C4-2B (cell line): ENCODE measurements at regions not wholly inside any gene's neighbourhood (a gene's known extent, or its start where the extent isn't known, plus 50 kb on each side); places are given as distances from the start of the nearest gene placed in this dataset.

Source experiments
- H3K27ac ChIP-seq: fragments of 450-650 bp; 2 replicates; pipeline ENCODE4 v1.5.1; 2017
- ZFX ChIP-seq: fragments of 450-650 bp; IDR thresholded peaks from 2 replicates; pipeline ENCODE4 v1.6.1; 2017
- TF ChIP-seq, protein P1 (sequence below): fragments of 450-650 bp; conservative IDR thresholded peaks from 2 replicates; pipeline ENCODE4 v1.5.1; 2017; ENCODE audit warnings: mild to moderate bottlenecking

DNA sequence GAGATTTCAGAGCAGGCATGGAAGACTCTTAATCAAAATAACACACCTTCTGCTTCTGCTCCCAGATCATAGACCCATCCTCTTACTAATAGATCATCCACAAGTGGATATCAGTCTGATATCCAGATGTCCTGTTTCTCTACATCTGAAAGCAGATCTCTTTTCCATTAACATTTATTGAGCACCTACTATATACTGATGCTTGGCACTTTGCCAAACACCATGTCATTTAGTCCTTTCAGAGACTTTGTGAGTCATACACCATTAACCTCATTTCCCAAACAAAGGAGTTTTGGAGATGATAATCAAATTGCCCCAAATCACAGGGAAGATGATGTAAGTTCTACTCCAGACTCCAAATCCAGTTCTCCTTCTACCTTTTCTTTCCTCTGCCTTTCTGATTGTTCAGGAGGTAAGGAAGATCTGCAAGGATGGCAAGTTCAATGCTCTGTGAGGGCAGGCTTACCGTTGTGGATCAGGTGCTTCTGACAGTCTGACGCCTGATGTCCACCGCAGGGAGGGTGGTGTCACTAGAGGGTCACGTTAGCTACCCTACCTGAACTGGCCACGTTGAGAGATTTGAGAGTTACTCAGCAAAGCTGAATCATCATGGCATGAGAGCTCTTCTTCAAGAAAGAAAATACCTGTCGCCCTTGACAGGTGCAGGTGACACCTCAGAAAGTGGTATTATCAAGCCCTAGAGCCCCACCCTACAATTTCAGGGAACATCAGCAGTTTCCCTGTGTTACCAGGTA, 269.6 kb upstream of the ZMIZ1 start:
- TF ChIP-seq ZFX: no peak
- TF ChIP-seq, protein P1, sequence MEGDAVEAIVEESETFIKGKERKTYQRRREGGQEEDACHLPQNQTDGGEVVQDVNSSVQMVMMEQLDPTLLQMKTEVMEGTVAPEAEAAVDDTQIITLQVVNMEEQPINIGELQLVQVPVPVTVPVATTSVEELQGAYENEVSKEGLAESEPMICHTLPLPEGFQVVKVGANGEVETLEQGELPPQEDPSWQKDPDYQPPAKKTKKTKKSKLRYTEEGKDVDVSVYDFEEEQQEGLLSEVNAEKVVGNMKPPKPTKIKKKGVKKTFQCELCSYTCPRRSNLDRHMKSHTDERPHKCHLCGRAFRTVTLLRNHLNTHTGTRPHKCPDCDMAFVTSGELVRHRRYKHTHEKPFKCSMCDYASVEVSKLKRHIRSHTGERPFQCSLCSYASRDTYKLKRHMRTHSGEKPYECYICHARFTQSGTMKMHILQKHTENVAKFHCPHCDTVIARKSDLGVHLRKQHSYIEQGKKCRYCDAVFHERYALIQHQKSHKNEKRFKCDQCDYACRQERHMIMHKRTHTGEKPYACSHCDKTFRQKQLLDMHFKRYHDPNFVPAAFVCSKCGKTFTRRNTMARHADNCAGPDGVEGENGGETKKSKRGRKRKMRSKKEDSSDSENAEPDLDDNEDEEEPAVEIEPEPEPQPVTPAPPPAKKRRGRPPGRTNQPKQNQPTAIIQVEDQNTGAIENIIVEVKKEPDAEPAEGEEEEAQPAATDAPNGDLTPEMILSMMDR: no peak

DNA sequence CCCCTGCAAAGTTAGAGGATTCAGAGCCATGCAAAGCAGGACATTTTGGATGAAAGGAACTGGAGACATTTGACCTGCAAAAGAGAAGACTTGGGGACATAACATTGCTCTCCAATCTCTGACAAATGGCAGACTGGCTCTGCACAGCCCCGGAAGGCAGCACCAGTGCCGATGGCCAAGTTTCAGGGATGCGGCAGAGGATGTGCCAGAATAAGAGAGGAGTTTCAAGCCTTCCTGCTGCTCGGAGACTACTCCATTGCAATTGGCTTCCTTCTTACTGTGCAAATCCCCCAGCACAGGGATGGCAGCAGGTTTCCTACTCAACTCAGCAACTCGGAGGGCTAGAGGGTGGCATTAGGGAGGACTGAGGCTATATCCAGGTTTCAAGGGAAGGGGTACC, 268.8 kb upstream of the ZMIZ1 start:
- no peak overlapping the region for H3K27ac ChIP-seq
- TF ChIP-seq ZFX: no peak
- TF ChIP-seq, protein P1: no peak

More for the DNA sequence above, 269.6 kb upstream of the ZMIZ1 start:
- no peak overlapping the region for H3K27ac ChIP-seq

- no peak overlapping the region for H3K27ac ChIP-seq
- TF ChIP-seq, protein P1: no peak
- TF ChIP-seq ZFX: no peak
Observed at GRCh38 chr10:78800535-78801320, 268.0 kb upstream of the ZMIZ1 start.

GRCh38 chr10:78802431-78802830, 266.3 kb upstream of the ZMIZ1 start:
- H3K27ac ChIP-seq: no peak overlapping the region
- TF ChIP-seq, protein P1: no peak
- no peak for TF ChIP-seq ZFX

GRCh38 chr10:78802866-78803265, 265.9 kb upstream of the ZMIZ1 start:
- H3K27ac ChIP-seq: no peak overlapping the region
- TF ChIP-seq ZFX: no peak
- TF ChIP-seq, protein P1: no peak

- no peak for TF ChIP-seq ZFX
- no peak overlapping the region for H3K27ac ChIP-seq
Observed at GRCh38 chr10:78803710-78804109, 265.1 kb upstream of the ZMIZ1 start.

GRCh38 chr10:78804411-78805032, 264.2 kb upstream of the ZMIZ1 start:
- TF ChIP-seq, protein P1: no peak
- no peak for TF ChIP-seq ZFX
- 0 out of 2 replicates have a peak overlapping the region, but pooled peaks have one; percentile 2 for H3K27ac ChIP-seq
